HG03108 (cell line): ENCODE measurements at regions not wholly inside any gene's neighbourhood (a gene's known extent, or its start where the extent isn't known, plus 50 kb on each side); places are given as distances from the start of the nearest gene placed in this dataset.
"Not testable (repeated sequence)": the region's sequence is repeated elsewhere in the genome, so short reads cannot be mapped to it uniquely, and the experiment has no call there.

ENCODE experiments used
- ATAC-seq: cut with Tn5 transposase; IDR thresholded peaks from one replicate; pipeline ENCODE4 v1.9.1; 2021; ENCODE audit warnings: moderate library complexity; ENCODE audit not compliant: unreplicated experiment

GRCh38 chr1:58931024-58931423 is 147.2 kb upstream of the JUN start:
- ATAC-seq = no peak

- no peak for ATAC-seq
Measured at GRCh38 chr1:58931756-58932155, 147.9 kb upstream of the JUN start.

- ATAC-seq = no peak
Measured at GRCh38 chr1:58932859-58933598, 149.2 kb upstream of the JUN start.

GRCh38 chr1:58933599-58933926 is 149.7 kb upstream of the JUN start:
- no peak for ATAC-seq

- ATAC-seq = no peak
Measured at GRCh38 chr1:58934706-58935105, 150.9 kb upstream of the JUN start.

- ATAC-seq = no peak
Measured at GRCh38 chr1:58936973-58937372, 153.1 kb upstream of the JUN start.

- ATAC-seq = no peak
Measured at GRCh38 chr1:58939146-58939545, 155.3 kb upstream of the JUN start.

GRCh38 chr1:58939666-58940370 is 156.0 kb upstream of the JUN start:
- ATAC-seq = no peak

- ATAC-seq = no peak
Measured at GRCh38 chr1:58941471-58942289, 157.8 kb upstream of the JUN start.

GRCh38 chr1:58942759-58943191 is 158.9 kb upstream of the JUN start:
- no peak for ATAC-seq

- no peak for ATAC-seq
Measured at GRCh38 chr1:58943776-58944175, 159.9 kb upstream of the JUN start.

GRCh38 chr1:58944439-58944838 is 160.6 kb upstream of the JUN start:
- ATAC-seq = no peak

GRCh38 chr1:58946390-58946789 is 162.5 kb upstream of the JUN start:
- no peak for ATAC-seq

- ATAC-seq = no peak
Measured at GRCh38 chr1:58948671-58949070, 164.8 kb upstream of the JUN start.

GRCh38 chr1:58949551-58950220 is 165.8 kb upstream of the JUN start:
- ATAC-seq = no peak

- no peak for ATAC-seq
Measured at GRCh38 chr1:58950897-58951296, 167.1 kb upstream of the JUN start.

- ATAC-seq = not testable (repeated sequence)
Measured at GRCh38 chr1:58953951-58954350, 170.1 kb upstream of the JUN start.

- ATAC-seq = not testable (repeated sequence)
Measured at GRCh38 chr1:58963287-58963686, 179.4 kb upstream of the JUN start.

- ATAC-seq = no peak
Measured at GRCh38 chr1:58964428-58964827, 180.6 kb upstream of the JUN start.

GRCh38 chr1:58964880-58965279 is 181.0 kb upstream of the JUN start:
- ATAC-seq = no peak
